ENCODE measurements at regions not wholly inside any gene's neighbourhood (a gene's known extent, or its start where the extent isn't known, plus 50 kb on each side); places are given as distances from the start of the nearest gene placed in this dataset.

DNA sequence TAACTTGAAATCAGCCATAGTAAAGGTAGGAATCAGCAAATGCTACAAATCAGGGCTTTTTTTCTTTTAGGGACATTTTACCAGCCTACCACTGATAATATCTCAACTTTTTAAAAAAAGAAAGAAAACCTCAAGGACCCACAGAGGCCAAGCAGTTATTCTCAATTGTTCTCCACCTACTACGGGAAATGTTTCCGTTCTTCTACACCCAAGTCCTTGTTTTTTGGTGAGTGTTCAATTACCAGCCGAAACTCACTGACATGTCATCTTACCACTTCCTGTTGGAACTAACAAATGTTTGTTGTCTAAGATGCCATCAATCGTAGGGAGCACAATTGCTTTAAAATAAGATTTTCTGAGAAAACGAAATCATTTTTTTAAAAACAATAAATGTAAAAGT is 50.2 kb upstream of the CDK1 start:
- ATAC-seq (ENCODE audit: low FRiP score) (no peak), DNase-seq (no peak)
- Histone ChIP-seq H3K4me1 (ENCODE audit: control insufficient read depth in 1 of 2, insufficient read depth in 2 of 2, low read length in 2 of 2) (no peaks in the 10 kb centered on the region), H3K9me3 (ENCODE audit: control insufficient read depth, low read length) (no peaks in the 10 kb centered on the region), H3K36me3 (ENCODE audit: control insufficient read depth in 1 of 2, insufficient read depth in 2 of 2, low read length in 1 of 2) (no peaks in the 10 kb centered on the region), H3K4me3 (ENCODE audit: low read length in 2 of 2) (no peak overlapping the region), H3K27me3 (ENCODE audit: control insufficient read depth in 1 of 2, insufficient read depth in 2 of 2, low read length in 1 of 2) (no peaks in the 10 kb centered on the region), H3K27ac (ENCODE audit: low read depth in 1 of 2, low read length in 2 of 2) (no peak overlapping the region)
- intact Hi-C loops (cut with DNase I): no loop called here
- 89 to 92% methylated on average over 5 of the region's 5 CpGs for WGBS, 2 donors

DNA sequence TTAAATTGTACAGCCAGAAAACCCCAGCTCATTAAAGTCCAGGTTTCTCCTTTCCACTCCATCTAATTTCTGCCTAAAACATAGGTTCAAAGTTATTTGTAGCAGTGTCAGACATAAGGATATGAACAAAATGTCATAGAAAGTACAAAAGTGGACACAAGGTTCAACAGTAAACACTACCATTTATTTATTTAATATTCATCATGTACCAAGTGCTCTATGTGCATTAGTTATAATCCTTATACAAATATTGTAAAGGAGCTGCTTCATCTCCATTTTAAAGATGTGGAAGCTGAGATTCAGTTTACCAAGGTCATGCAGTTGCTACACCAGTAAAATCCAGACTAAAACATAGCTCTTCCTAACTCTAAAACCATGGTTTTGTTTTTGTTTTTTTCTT is 52.0 kb upstream of the CDK1 start:
- H3K9me3 ChIP-seq (ENCODE audit: control insufficient read depth, low read length): no peaks in the 10 kb centered on the region
- H3K36me3 ChIP-seq (ENCODE audit: control insufficient read depth in 1 of 2, insufficient read depth in 2 of 2, low read length in 1 of 2): no peaks in the 10 kb centered on the region
- H3K4me1 ChIP-seq (ENCODE audit: control insufficient read depth in 1 of 2, insufficient read depth in 2 of 2, low read length in 2 of 2): no peaks in the 10 kb centered on the region
- no peak overlapping the region for H3K4me3 ChIP-seq (ENCODE audit: low read length in 2 of 2)
- intact Hi-C loops (cut with DNase I): no loop called here
- DNase-seq: no peak
- H3K27me3 ChIP-seq (ENCODE audit: control insufficient read depth in 1 of 2, insufficient read depth in 2 of 2, low read length in 1 of 2): no peaks in the 10 kb centered on the region
- H3K27ac ChIP-seq (ENCODE audit: low read depth in 1 of 2, low read length in 2 of 2): no peak overlapping the region
- no peak for ATAC-seq (ENCODE audit: low FRiP score)

DNA sequence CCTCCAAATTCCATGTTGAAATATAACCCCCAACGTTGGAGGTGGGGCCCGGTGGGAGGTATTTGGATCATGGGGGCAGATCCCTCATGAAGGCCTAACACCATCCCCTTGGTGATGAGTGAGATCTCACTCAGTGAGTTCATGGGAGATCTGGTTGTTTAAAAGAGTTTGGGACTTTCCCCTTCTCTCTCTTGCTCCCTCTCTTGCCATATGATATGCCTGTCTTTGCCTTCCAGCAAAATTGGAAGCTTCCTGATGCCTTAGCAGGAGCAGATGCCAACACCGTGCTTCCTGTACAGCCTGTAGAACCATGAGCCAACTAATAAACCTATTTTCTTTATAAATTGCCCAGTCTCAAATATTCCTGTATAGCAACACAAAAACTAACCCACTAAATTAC is 55.7 kb upstream of the CDK1 start:
- WGBS, 2 donors: 75 to 79% methylated on average over 3 of the region's 3 CpGs

DNA sequence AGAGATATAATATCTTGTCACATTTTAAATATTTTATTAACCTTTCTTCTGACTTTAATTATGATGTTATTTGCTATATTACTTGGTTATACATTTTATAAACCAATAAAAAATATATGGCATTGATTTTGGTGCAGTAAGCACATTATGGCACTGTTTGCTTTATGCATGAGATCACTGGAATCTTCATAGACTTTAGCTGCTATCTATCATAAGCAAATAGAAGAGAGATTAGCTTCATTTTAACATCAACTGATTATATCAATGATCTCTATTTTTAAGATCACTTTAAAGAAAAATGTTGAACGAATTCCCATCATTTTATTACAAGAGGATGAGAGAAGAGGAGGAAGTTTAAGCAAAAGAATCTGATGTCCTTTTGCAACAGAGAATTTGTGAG is 58.6 kb upstream of the CDK1 start:
- no peak for DNase-seq
- no peaks in the 10 kb centered on the region for H3K4me1 ChIP-seq (ENCODE audit: control insufficient read depth in 1 of 2, insufficient read depth in 2 of 2, low read length in 2 of 2)
- intact Hi-C loops (cut with DNase I): no loop called here
- no peak for ATAC-seq (ENCODE audit: low FRiP score)
- no peaks in the 10 kb centered on the region for H3K9me3 ChIP-seq (ENCODE audit: control insufficient read depth, low read length)
- H3K27me3 ChIP-seq (ENCODE audit: control insufficient read depth in 1 of 2, insufficient read depth in 2 of 2, low read length in 1 of 2): no peaks in the 10 kb centered on the region
- H3K27ac ChIP-seq (ENCODE audit: low read depth in 1 of 2, low read length in 2 of 2): no peak overlapping the region
- 74 to 81% methylated on average over 1 of the region's 1 CpG for WGBS, 2 donors
- H3K36me3 ChIP-seq (ENCODE audit: control insufficient read depth in 1 of 2, insufficient read depth in 2 of 2, low read length in 1 of 2): no peaks in the 10 kb centered on the region
- no peak overlapping the region for H3K4me3 ChIP-seq (ENCODE audit: low read length in 2 of 2)

More for the DNA sequence above, 55.7 kb upstream of the CDK1 start:
- Histone ChIP-seq H3K9me3 (ENCODE audit: control insufficient read depth, low read length) (no peaks in the 10 kb centered on the region), H3K27ac (ENCODE audit: low read depth in 1 of 2, low read length in 2 of 2) (no peak overlapping the region), H3K27me3 (ENCODE audit: control insufficient read depth in 1 of 2, insufficient read depth in 2 of 2, low read length in 1 of 2) (no peaks in the 10 kb centered on the region), H3K36me3 (ENCODE audit: control insufficient read depth in 1 of 2, insufficient read depth in 2 of 2, low read length in 1 of 2) (no peaks in the 10 kb centered on the region), H3K4me3 (ENCODE audit: low read length in 2 of 2) (no peak overlapping the region), H3K4me1 (ENCODE audit: control insufficient read depth in 1 of 2, insufficient read depth in 2 of 2, low read length in 2 of 2) (no peaks in the 10 kb centered on the region)
- ATAC-seq (ENCODE audit: low FRiP score) (no peak), DNase-seq (no peak)
- intact Hi-C loops (cut with DNase I): no loop called here

DNA sequence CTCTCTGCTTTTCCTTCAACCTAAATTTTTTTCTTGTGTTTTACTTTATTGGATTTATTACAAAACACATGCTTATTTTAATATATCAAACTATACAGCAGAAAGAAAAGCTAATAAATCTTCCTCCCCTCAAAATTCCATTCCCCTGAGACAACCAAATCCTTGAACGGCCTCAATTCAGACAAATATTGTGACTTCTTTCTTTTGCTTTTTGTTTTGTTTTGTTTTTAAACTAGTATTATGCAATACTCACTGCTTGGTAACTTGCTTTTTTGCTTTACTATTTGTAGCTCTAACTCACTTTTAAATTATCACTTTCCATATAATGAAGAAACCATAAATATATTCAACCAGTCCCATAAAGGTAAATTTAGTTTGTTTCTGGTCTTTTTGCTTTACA is 59.4 kb upstream of the CDK1 start:
- no peaks in the 10 kb centered on the region for H3K4me1 ChIP-seq (ENCODE audit: control insufficient read depth in 1 of 2, insufficient read depth in 2 of 2, low read length in 2 of 2)
- no peak overlapping the region for H3K27ac ChIP-seq (ENCODE audit: low read depth in 1 of 2, low read length in 2 of 2)
- H3K4me3 ChIP-seq (ENCODE audit: low read length in 2 of 2): no peak overlapping the region
- no peak for DNase-seq
- ATAC-seq (ENCODE audit: low FRiP score): no peak
- no peaks in the 10 kb centered on the region for H3K27me3 ChIP-seq (ENCODE audit: control insufficient read depth in 1 of 2, insufficient read depth in 2 of 2, low read length in 1 of 2)
- no peaks in the 10 kb centered on the region for H3K9me3 ChIP-seq (ENCODE audit: control insufficient read depth, low read length)
- no peaks in the 10 kb centered on the region for H3K36me3 ChIP-seq (ENCODE audit: control insufficient read depth in 1 of 2, insufficient read depth in 2 of 2, low read length in 1 of 2)
- WGBS, 2 donors: 10 to 17% methylated on average over 1 of the region's 1 CpG
- intact Hi-C loops (cut with DNase I): no loop called here

DNA sequence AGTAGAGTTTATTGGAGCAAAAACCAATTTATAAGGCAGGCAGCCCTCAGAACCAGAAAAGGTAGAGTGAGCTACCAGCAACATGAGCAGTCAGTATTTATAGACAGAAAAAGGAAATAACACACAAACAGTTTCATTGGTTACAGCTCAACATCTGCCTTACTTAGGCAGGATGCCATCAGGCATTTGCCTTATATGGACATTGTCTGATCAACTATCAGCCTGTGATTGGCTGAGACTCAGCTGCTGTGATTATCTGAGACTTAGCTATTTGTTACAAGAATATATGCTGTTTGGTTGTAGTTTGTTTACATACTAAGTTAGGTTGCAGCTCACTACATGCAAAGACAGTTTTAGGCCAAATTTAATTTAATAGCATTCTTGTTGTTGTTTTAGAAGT is 60.4 kb upstream of the CDK1 start:
- H3K4me1 ChIP-seq (ENCODE audit: control insufficient read depth in 1 of 2, insufficient read depth in 2 of 2, low read length in 2 of 2): no peaks in the 10 kb centered on the region
- H3K36me3 ChIP-seq (ENCODE audit: control insufficient read depth in 1 of 2, insufficient read depth in 2 of 2, low read length in 1 of 2): no peaks in the 10 kb centered on the region
- H3K27ac ChIP-seq (ENCODE audit: low read depth in 1 of 2, low read length in 2 of 2): no peak overlapping the region
- no peak for ATAC-seq (ENCODE audit: low FRiP score)
- no peaks in the 10 kb centered on the region for H3K9me3 ChIP-seq (ENCODE audit: control insufficient read depth, low read length)
- no peaks in the 10 kb centered on the region for H3K27me3 ChIP-seq (ENCODE audit: control insufficient read depth in 1 of 2, insufficient read depth in 2 of 2, low read length in 1 of 2)
- intact Hi-C loops (cut with DNase I): no loop called here
- DNase-seq: no peak
- no peak overlapping the region for H3K4me3 ChIP-seq (ENCODE audit: low read length in 2 of 2)

DNA sequence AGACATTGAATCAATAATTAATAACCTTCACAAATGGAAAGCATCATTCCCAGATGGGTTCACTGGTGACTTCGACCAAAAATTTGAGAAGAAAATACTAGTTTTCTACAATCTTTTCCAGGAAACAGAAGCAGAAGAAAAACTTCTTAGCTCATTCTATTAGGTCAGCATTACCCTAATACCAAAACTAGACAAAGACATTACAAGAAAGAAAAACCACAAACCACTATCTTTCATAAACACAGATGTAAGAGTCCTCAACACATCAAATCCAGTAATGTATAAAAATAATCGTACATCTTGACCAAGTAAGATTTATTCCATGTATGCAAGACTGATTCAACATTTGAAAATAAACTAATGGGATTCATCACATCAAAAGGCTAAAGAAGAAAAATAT is 64.0 kb upstream of the CDK1 start:
- Histone ChIP-seq H3K4me3 (ENCODE audit: low read length in 2 of 2) (no peak overlapping the region), H3K27me3 (ENCODE audit: control insufficient read depth in 1 of 2, insufficient read depth in 2 of 2, low read length in 1 of 2) (no peaks in the 10 kb centered on the region), H3K4me1 (ENCODE audit: control insufficient read depth in 1 of 2, insufficient read depth in 2 of 2, low read length in 2 of 2) (no peaks in the 10 kb centered on the region), H3K36me3 (ENCODE audit: control insufficient read depth in 1 of 2, insufficient read depth in 2 of 2, low read length in 1 of 2) (no peaks in the 10 kb centered on the region), H3K27ac (ENCODE audit: low read depth in 1 of 2, low read length in 2 of 2) (no peak overlapping the region), H3K9me3 (ENCODE audit: control insufficient read depth, low read length) (peaks cover 2% of the 10 kb centered on the region)
- DNase-seq: no peak
- intact Hi-C loops (cut with DNase I): no loop called here
- ATAC-seq (ENCODE audit: low FRiP score): no peak
- 77 to 79% methylated on average over 2 of the region's 2 CpGs for WGBS, 2 donors

DNA sequence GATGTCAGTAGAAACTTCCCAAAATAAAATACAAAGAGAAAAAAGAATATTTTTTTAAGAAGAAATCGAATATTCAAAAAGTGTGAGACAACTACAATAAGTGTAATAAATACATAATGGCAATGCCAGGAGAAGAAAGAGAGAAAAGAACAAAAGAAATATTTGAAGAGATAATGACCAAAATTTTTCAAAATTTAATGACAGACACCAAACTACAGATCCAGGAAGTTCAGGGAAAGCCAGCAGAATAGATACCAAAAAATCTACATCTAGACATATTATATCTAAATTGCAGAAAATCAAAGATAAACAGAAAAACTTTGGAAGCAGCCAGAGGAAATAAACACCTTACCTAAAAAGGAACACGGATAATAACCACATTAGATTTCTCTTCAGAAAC is 66.8 kb upstream of the CDK1 start:
- no peak for ATAC-seq (ENCODE audit: low FRiP score)
- no peak overlapping the region for H3K4me3 ChIP-seq (ENCODE audit: low read length in 2 of 2)
- 93 to 97% methylated on average over 2 of the region's 2 CpGs for WGBS, 2 donors
- no peaks in the 10 kb centered on the region for H3K4me1 ChIP-seq (ENCODE audit: control insufficient read depth in 1 of 2, insufficient read depth in 2 of 2, low read length in 2 of 2)
- H3K27ac ChIP-seq (ENCODE audit: low read depth in 1 of 2, low read length in 2 of 2): no peak overlapping the region
- H3K9me3 ChIP-seq (ENCODE audit: control insufficient read depth, low read length): peaks cover 2% of the 10 kb centered on the region
- no peaks in the 10 kb centered on the region for H3K36me3 ChIP-seq (ENCODE audit: control insufficient read depth in 1 of 2, insufficient read depth in 2 of 2, low read length in 1 of 2)
- no peak for DNase-seq
- no peaks in the 10 kb centered on the region for H3K27me3 ChIP-seq (ENCODE audit: control insufficient read depth in 1 of 2, insufficient read depth in 2 of 2, low read length in 1 of 2)
- intact Hi-C loops (cut with DNase I): no loop called here

DNA sequence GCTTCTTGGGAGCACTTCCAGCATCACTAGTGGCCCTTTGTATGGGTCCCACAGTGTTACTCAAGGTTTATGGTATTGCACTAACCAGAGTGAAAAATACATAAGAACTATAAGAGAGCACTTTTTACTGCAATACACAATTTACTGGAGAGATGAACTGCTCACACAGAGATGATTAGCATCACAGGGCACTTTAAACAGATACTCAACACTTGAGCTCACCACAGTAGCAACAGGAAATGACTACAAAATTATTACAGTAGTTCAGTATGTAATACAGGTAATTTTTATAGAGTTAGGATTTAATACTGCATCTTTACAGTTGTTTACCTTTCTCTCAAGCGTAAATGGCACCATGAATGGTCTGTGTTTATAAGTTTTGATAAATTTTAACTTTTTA is 68.2 kb upstream of the CDK1 start:
- WGBS, 2 donors: 95 to 100% methylated on average over 1 of the region's 1 CpG
- peaks cover 2% of the 10 kb centered on the region for H3K9me3 ChIP-seq (ENCODE audit: control insufficient read depth, low read length)
- intact Hi-C loops (cut with DNase I): no loop called here
- no peak overlapping the region for H3K27ac ChIP-seq (ENCODE audit: low read depth in 1 of 2, low read length in 2 of 2)
- H3K4me3 ChIP-seq (ENCODE audit: low read length in 2 of 2): no peak overlapping the region
- no peak for ATAC-seq (ENCODE audit: low FRiP score)
- no peaks in the 10 kb centered on the region for H3K36me3 ChIP-seq (ENCODE audit: control insufficient read depth in 1 of 2, insufficient read depth in 2 of 2, low read length in 1 of 2)
- no peaks in the 10 kb centered on the region for H3K4me1 ChIP-seq (ENCODE audit: control insufficient read depth in 1 of 2, insufficient read depth in 2 of 2, low read length in 2 of 2)
- no peak for DNase-seq
- H3K27me3 ChIP-seq (ENCODE audit: control insufficient read depth in 1 of 2, insufficient read depth in 2 of 2, low read length in 1 of 2): no peaks in the 10 kb centered on the region

DNA sequence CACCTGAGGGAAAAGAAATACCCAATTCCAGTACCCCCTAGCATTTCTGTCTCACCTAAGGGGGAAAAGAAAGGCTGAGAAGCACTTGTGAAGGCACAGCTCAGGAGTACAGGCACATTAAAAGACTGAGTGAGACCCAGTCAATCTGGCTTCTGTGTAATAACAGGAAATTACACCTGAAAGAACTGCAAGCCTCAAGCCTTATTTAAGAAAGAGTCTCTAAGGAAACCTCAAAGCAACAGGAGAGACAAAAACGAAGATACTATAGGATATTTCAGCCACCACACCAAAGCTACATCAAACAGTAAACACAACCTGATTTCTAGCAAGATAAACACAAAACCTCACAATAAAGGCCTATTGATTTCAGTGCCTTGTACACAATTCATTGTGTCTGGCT is 69.6 kb upstream of the CDK1 start:
- ATAC-seq (ENCODE audit: low FRiP score): no peak
- DNase-seq: no peak
- Histone ChIP-seq H3K36me3 (ENCODE audit: control insufficient read depth in 1 of 2, insufficient read depth in 2 of 2, low read length in 1 of 2) (no peaks in the 10 kb centered on the region), H3K4me3 (ENCODE audit: low read length in 2 of 2) (no peak overlapping the region), H3K9me3 (ENCODE audit: control insufficient read depth, low read length) (peaks cover 2% of the 10 kb centered on the region), H3K27me3 (ENCODE audit: control insufficient read depth in 1 of 2, insufficient read depth in 2 of 2, low read length in 1 of 2) (no peaks in the 10 kb centered on the region), H3K27ac (ENCODE audit: low read depth in 1 of 2, low read length in 2 of 2) (no peak overlapping the region), H3K4me1 (ENCODE audit: control insufficient read depth in 1 of 2, insufficient read depth in 2 of 2, low read length in 2 of 2) (no peaks in the 10 kb centered on the region)
- intact Hi-C loops (cut with DNase I): no loop called here
- 0 to 32% methylated on average over 1 of the region's 1 CpG for WGBS, 2 donors
